ENCODE measurements at regions not wholly inside any gene's neighbourhood (a gene's known extent, or its start where the extent isn't known, plus 50 kb on each side); places are given as distances from the start of the nearest gene placed in this dataset.
"Not testable (repeated sequence)": the region's sequence is repeated elsewhere in the genome, so short reads cannot be mapped to it uniquely, and the experiment has no call there.

- DNase-seq (ENCODE audit: low read depth): no peak
- TF ChIP-seq CTCF (conservative IDR thresholded peaks at IDR 0.05; ENCODE audit: low read depth, low read length): no peak
- H3K4me3 ChIP-seq (ENCODE audit: low read length): no peak overlapping the region
Measured at GRCh38 chr13:87570669-87571068, 100.5 kb upstream of the SLITRK5 start.

- TF ChIP-seq CTCF (conservative IDR thresholded peaks at IDR 0.05; ENCODE audit: low read depth, low read length): no peak
- no peak overlapping the region for H3K4me3 ChIP-seq (ENCODE audit: low read length)
- no peak for DNase-seq (ENCODE audit: low read depth)
Measured at GRCh38 chr13:87582399-87582798, 88.8 kb upstream of the SLITRK5 start.

- DNase-seq (ENCODE audit: low read depth): no peak
- no peak overlapping the region for H3K4me3 ChIP-seq (ENCODE audit: low read length)
- no peak for TF ChIP-seq CTCF (conservative IDR thresholded peaks at IDR 0.05; ENCODE audit: low read depth, low read length)
Measured at GRCh38 chr13:87590518-87590917, 80.7 kb upstream of the SLITRK5 start.

GRCh38 chr13:87604437-87604836, 66.7 kb upstream of the SLITRK5 start:
- DNase-seq (ENCODE audit: low read depth); H3K4me3 ChIP-seq (ENCODE audit: low read length): not testable (repeated sequence)

GRCh38 chr13:87607266-87607665, 63.9 kb upstream of the SLITRK5 start:
- DNase-seq (ENCODE audit: low read depth): no peak
- no peak for TF ChIP-seq CTCF (conservative IDR thresholded peaks at IDR 0.05; ENCODE audit: low read depth, low read length)
- H3K4me3 ChIP-seq (ENCODE audit: low read length): no peak overlapping the region

- no peak for TF ChIP-seq CTCF (conservative IDR thresholded peaks at IDR 0.05; ENCODE audit: low read depth, low read length)
- H3K4me3 ChIP-seq (ENCODE audit: low read length): no peak overlapping the region
- DNase-seq (ENCODE audit: low read depth): no peak
Measured at GRCh38 chr13:87614276-87614675, 56.9 kb upstream of the SLITRK5 start.

Data from retinal pigment epithelial cell (primary cell).